DOHH2 (cell line): ENCODE measurements at regions not wholly inside any gene's neighbourhood (a gene's known extent, or its start where the extent isn't known, plus 50 kb on each side); places are given as distances from the start of the nearest gene placed in this dataset.

Experiments
- H3F3A ChIP-seq: fragments of 200-600 bp; sonication (generic), shearing (Covaris generic); 2 replicates; pipeline ENCODE4 v1.6.0; 2016; ENCODE audit warnings: antibody characterized with exemption, mild to moderate bottlenecking; ENCODE audit not compliant: control insufficient read depth, insufficient read depth
- H3K27ac ChIP-seq: fragments of 200-600 bp; sonication (generic); 2 replicates; pipeline ENCODE4 v1.5.1; 2014; ENCODE audit warnings: low read depth, mild to moderate bottlenecking, low read length, moderate library complexity
- H3K27me3 ChIP-seq: fragments of 200-600 bp; sonication (generic); 2 replicates; pipeline ENCODE4 v1.6.1; 2014; ENCODE audit warnings: mild to moderate bottlenecking, low read length, mixed read lengths; ENCODE audit not compliant: control insufficient read depth
- H3K36me3 ChIP-seq: fragments of 200-600 bp; sonication (generic); 2 replicates; pipeline ENCODE4 v1.6.1; 2014; ENCODE audit warnings: mild to moderate bottlenecking, low read length, moderate library complexity, mixed read lengths; ENCODE audit not compliant: control insufficient read depth
- H3K4me1 ChIP-seq: fragments of 200-600 bp; sonication (generic); 2 replicates; pipeline ENCODE4 v1.6.1; 2014; ENCODE audit warnings: mild to moderate bottlenecking, low read length, mixed read lengths; ENCODE audit not compliant: control insufficient read depth
- H3K4me2 ChIP-seq: fragments of 200-600 bp; sonication (generic); 2 replicates; pipeline ENCODE4 v1.6.0; 2014; ENCODE audit warnings: mild to moderate bottlenecking, low read length, moderate library complexity
- H3K4me3 ChIP-seq: fragments of 200-600 bp; sonication (generic); 2 replicates; pipeline ENCODE4 v1.5.1; 2014; ENCODE audit warnings: mild to moderate bottlenecking, low read length, mixed read lengths
- H3K79me2 ChIP-seq: fragments of 200-600 bp; sonication (generic); 2 replicates; pipeline ENCODE4 v1.6.1; 2014; ENCODE audit warnings: mild to moderate bottlenecking, low read length, mixed read lengths; ENCODE audit not compliant: control insufficient read depth
- H3K9me2 ChIP-seq: fragments of 200-600 bp; sonication (generic); replicated peaks from 2 replicates; pipeline ENCODE4 v1.6.1; 2014; ENCODE audit warnings: mild to moderate bottlenecking, low read length, mixed read lengths; ENCODE audit not compliant: control insufficient read depth
- H3K9me3 ChIP-seq: fragments of 200-600 bp; sonication (generic); 2 replicates; pipeline ENCODE4 v1.6.1; 2014; ENCODE audit warnings: antibody characterized with exemption, low read length, mixed read lengths; ENCODE audit not compliant: control insufficient read depth, insufficient read depth
- H4K20me1 ChIP-seq: fragments of 200-600 bp; sonication (generic); 2 replicates; pipeline ENCODE4 v1.6.0; 2014; ENCODE audit warnings: low read depth, mild to moderate bottlenecking, antibody characterized with exemption, low read length, moderate library complexity; ENCODE audit not compliant: control insufficient read depth, insufficient read depth
- CTCF ChIP-seq: fragments of 200-600 bp; sonication (generic); IDR thresholded peaks from one replicate; pipeline ENCODE4 v1.5.1; 2014; ENCODE audit warnings: antibody characterized with exemption, mild to moderate bottlenecking, low read depth, low read length; ENCODE audit not compliant: poor library complexity, severe bottlenecking
- EZH2phosphoT487 ChIP-seq: fragments of 200-600 bp; sonication (generic); IDR thresholded peaks from 2 replicates; pipeline ENCODE4 v1.6.1; 2017; ENCODE audit warnings: borderline replicate concordance, mild to moderate bottlenecking, antibody characterized with exemption, low read length, moderate library complexity, mixed read lengths

GRCh38 chr2:120862201-120863060, 126.8 kb downstream of the GLI2 start:
- Histone ChIP-seq H3K9me2 (no peaks in the 10 kb centered on the region), H4K20me1 (no peaks in the 10 kb centered on the region), H3K36me3 (no peaks in the 10 kb centered on the region), H3F3A (no peaks in the 10 kb centered on the region), H3K27me3 (no peaks in the 10 kb centered on the region), H3K79me2 (no peaks in the 10 kb centered on the region), H3K27ac (no peak overlapping the region), H3K9me3 (no peaks in the 10 kb centered on the region), H3K4me3 (no peak overlapping the region), H3K4me2 (no peak overlapping the region), H3K4me1 (no peaks in the 10 kb centered on the region)
- TF ChIP-seq CTCF (no peak), EZH2phosphoT487 (no peak)

- Histone ChIP-seq H3K4me2 (no peak overlapping the region), H3K27me3 (no peaks in the 10 kb centered on the region), H4K20me1 (no peaks in the 10 kb centered on the region), H3K79me2 (no peaks in the 10 kb centered on the region), H3K9me3 (no peaks in the 10 kb centered on the region), H3K4me3 (no peak overlapping the region), H3K27ac (no peak overlapping the region), H3K9me2 (no peaks in the 10 kb centered on the region), H3F3A (no peaks in the 10 kb centered on the region), H3K4me1 (no peaks in the 10 kb centered on the region), H3K36me3 (no peaks in the 10 kb centered on the region)
- TF ChIP-seq CTCF (no peak), EZH2phosphoT487 (no peak)
Observed at GRCh38 chr2:120863146-120863545, 127.5 kb downstream of the GLI2 start.

- H3K9me2 ChIP-seq = no peaks in the 10 kb centered on the region
- H3K4me2 ChIP-seq = no peak overlapping the region
- no peaks in the 10 kb centered on the region for H3F3A ChIP-seq
- H3K27ac ChIP-seq = no peak overlapping the region
- TF ChIP-seq CTCF (no peak), EZH2phosphoT487 (no peak)
- no peak overlapping the region for H3K4me3 ChIP-seq
- no peaks in the 10 kb centered on the region for H3K9me3 ChIP-seq
- H3K4me1 ChIP-seq = no peaks in the 10 kb centered on the region
- H3K36me3 ChIP-seq = no peaks in the 10 kb centered on the region
- H3K79me2 ChIP-seq = no peaks in the 10 kb centered on the region
- no peaks in the 10 kb centered on the region for H4K20me1 ChIP-seq
- H3K27me3 ChIP-seq = no peaks in the 10 kb centered on the region
Observed at GRCh38 chr2:120863661-120864320, 128.1 kb downstream of the GLI2 start.
